ENCODE measurements at regions not wholly inside any gene's neighbourhood (a gene's known extent, or its start where the extent isn't known, plus 50 kb on each side); places are given as distances from the start of the nearest gene placed in this dataset.

GRCh38 chr20:51987812-51988211, 185.5 kb upstream of the SALL4 start:
- Mint-ChIP-seq H3K4me1 (peaks cover 0 to 2% (median 0%) of the 10 kb centered on the region in 7 donors), H3K4me3 (no peak overlapping the region), H3K27ac (no peak overlapping the region), H3K27me3 (no peaks in the 10 kb centered on the region), H3K36me3 (no peaks in the 10 kb centered on the region), H3K9me3 (no peaks in the 10 kb centered on the region)
- Histone ChIP-seq H3K9me3 (ENCODE audit: control insufficient read depth in 2 of 3, low read length in 3 of 3) (no peaks in the 10 kb centered on the region), H3K27ac (ENCODE audit: low read depth, low read length) (no peak overlapping the region), H3K4me1 (ENCODE audit: control insufficient read depth in 2 of 2, insufficient read depth in 2 of 2, low read length in 2 of 2) (no peaks in the 10 kb centered on the region), H3K36me3 (ENCODE audit: control insufficient read depth in 2 of 3, insufficient read depth in 3 of 3, low read length in 3 of 3) (no peaks in the 10 kb centered on the region), H3K27me3 (ENCODE audit: control insufficient read depth in 2 of 2, insufficient read depth in 2 of 2, low read length in 2 of 2) (no peaks in the 10 kb centered on the region), H3K4me3 (ENCODE audit: low read length) (no peak overlapping the region)
- ATAC-seq (no peak), DNase-seq (no peak)
- ChIA-PET POLR2A (no interaction called here), CTCF (no interaction called here)
- intact Hi-C loops (cut with micrococcal nuclease) = no loop called here

DNA sequence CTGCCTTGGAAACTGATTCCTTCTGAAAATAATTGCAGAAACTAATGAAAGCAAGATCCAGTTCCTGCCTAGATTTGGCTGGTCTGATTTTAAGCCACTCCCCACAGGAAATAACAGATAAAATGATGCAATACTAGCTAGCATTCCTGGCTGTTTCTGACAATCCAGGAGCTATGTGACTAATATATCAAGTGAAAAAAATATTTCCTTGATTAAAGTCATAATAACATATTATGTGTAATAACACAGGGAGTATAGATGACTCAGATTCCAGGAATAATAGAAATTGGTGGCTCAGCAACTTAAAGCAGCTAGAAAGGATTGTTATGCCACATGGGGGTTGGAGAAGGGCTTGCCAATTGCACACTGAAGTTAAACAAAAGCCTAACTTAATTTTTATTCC, 182.7 kb upstream of the SALL4 start:
- Mint-ChIP-seq H3K27ac (no peak overlapping the region), H3K9me3 (no peaks in the 10 kb centered on the region), H3K4me3 (no peak overlapping the region), H3K4me1 (peaks cover 0 to 2% (median 0%) of the 10 kb centered on the region in 7 donors), H3K36me3 (no peaks in the 10 kb centered on the region), H3K27me3 (no peaks in the 10 kb centered on the region)
- no peaks in the 10 kb centered on the region for H3K9me3 ChIP-seq (ENCODE audit: control insufficient read depth in 2 of 3, low read length in 3 of 3)
- intact Hi-C loops (cut with micrococcal nuclease) = no loop called here
- ATAC-seq (no peak), DNase-seq (no peak)
- no peak overlapping the region for H3K4me3 ChIP-seq (ENCODE audit: low read length)
- H3K27me3 ChIP-seq (ENCODE audit: control insufficient read depth in 2 of 2, insufficient read depth in 2 of 2, low read length in 2 of 2) = no peaks in the 10 kb centered on the region
- no peaks in the 10 kb centered on the region for H3K36me3 ChIP-seq (ENCODE audit: control insufficient read depth in 2 of 3, insufficient read depth in 3 of 3, low read length in 3 of 3)
- no peaks in the 10 kb centered on the region for H3K4me1 ChIP-seq (ENCODE audit: control insufficient read depth in 2 of 2, insufficient read depth in 2 of 2, low read length in 2 of 2)
- H3K27ac ChIP-seq (ENCODE audit: low read depth, low read length) = no peak overlapping the region
- CTCF ChIA-PET = no interaction called here
- POLR2A ChIA-PET = no interaction called here

GRCh38 chr20:51980277-51980676, 178.0 kb upstream of the SALL4 start:
- Mint-ChIP-seq H3K4me3 (no peak overlapping the region), H3K4me1 (peaks cover 0 to 2% (median 0%) of the 10 kb centered on the region in 7 donors), H3K27me3 (no peaks in the 10 kb centered on the region), H3K27ac (no peak overlapping the region), H3K36me3 (peaks cover 0 to 3% (median 0%) of the 10 kb centered on the region in 5 donors), H3K9me3 (peaks cover 0 to 24% (median 9%) of the 10 kb centered on the region in 11 donors)
- H3K27me3 ChIP-seq (ENCODE audit: control insufficient read depth in 2 of 2, insufficient read depth in 2 of 2, low read length in 2 of 2) = no peaks in the 10 kb centered on the region
- no peaks in the 10 kb centered on the region for H3K4me1 ChIP-seq (ENCODE audit: control insufficient read depth in 2 of 2, insufficient read depth in 2 of 2, low read length in 2 of 2)
- H3K4me3 ChIP-seq (ENCODE audit: low read length) = no peak overlapping the region
- CTCF ChIA-PET = no interaction called here
- DNase-seq (no peak), ATAC-seq (no peak)
- POLR2A ChIA-PET = no interaction called here
- H3K36me3 ChIP-seq (ENCODE audit: control insufficient read depth in 2 of 3, insufficient read depth in 3 of 3, low read length in 3 of 3) = no peaks in the 10 kb centered on the region
- intact Hi-C loops (cut with micrococcal nuclease) = no loop called here
- H3K9me3 ChIP-seq (ENCODE audit: control insufficient read depth in 2 of 3, low read length in 3 of 3) = no peaks in the 10 kb centered on the region
- H3K27ac ChIP-seq (ENCODE audit: low read depth, low read length) = no peak overlapping the region

DNA sequence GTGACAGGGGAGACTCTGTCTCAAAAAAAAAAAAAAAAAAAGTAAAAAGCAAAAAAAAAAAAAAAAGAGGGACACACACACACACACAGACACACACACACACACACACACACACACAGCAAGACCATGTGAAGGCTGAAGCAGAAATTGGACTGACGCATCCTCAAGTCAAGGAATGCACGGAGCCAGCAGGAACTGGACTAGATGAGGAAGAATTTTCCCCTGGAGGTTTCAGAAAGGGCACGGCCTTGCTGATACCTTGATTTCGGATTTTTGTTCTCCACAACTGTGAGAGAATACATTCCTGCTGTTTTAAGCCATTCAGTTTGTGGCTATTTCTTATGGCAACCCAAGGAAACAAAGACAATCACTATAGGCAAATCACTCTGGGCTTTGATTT, 176.9 kb upstream of the SALL4 start:
- H3K36me3 ChIP-seq (ENCODE audit: control insufficient read depth in 2 of 3, insufficient read depth in 3 of 3, low read length in 3 of 3) = no peaks in the 10 kb centered on the region
- no peaks in the 10 kb centered on the region for H3K4me1 ChIP-seq (ENCODE audit: control insufficient read depth in 2 of 2, insufficient read depth in 2 of 2, low read length in 2 of 2)
- no peak overlapping the region for H3K4me3 ChIP-seq (ENCODE audit: low read length)
- H3K27ac ChIP-seq (ENCODE audit: low read depth, low read length) = no peak overlapping the region
- intact Hi-C loops (cut with micrococcal nuclease) = no loop called here
- Mint-ChIP-seq H3K36me3 (peaks cover 0 to 3% (median 0%) of the 10 kb centered on the region in 5 donors), H3K9me3 (peaks cover 0 to 25% (median 9%) of the 10 kb centered on the region in 11 donors), H3K27me3 (no peaks in the 10 kb centered on the region), H3K27ac (no peak overlapping the region), H3K4me1 (no peaks in the 10 kb centered on the region), H3K4me3 (no peak overlapping the region)
- ATAC-seq (no peak), DNase-seq (no peak)
- no peaks in the 10 kb centered on the region for H3K9me3 ChIP-seq (ENCODE audit: control insufficient read depth in 2 of 3, low read length in 3 of 3)
- ChIA-PET CTCF (no interaction called here), POLR2A (no interaction called here)
- no peaks in the 10 kb centered on the region for H3K27me3 ChIP-seq (ENCODE audit: control insufficient read depth in 2 of 2, insufficient read depth in 2 of 2, low read length in 2 of 2)

DNA sequence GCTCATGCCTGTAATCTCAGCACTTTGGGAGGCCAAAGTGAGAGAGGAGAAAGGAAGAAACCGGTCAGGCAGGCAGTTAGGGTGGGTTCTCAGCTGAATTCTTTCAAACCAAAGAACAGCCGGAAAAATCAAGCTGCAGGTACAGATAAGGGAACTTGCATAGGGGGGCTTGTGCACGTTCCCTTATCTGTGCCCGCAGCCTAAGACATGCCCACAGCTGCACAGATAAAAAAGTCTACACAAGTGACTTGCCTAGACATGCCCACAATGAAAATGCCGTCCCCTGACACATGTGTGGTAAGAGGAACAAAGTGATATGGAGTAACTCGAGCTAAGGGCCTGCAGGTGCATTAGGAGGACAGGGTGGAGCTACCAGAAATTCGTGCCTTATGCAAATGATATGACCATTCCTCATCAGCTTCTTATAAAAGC, 175.8 kb upstream of the SALL4 start:
- no peak for ATAC-seq
- no peaks in the 10 kb centered on the region for H3K36me3 ChIP-seq (ENCODE audit: control insufficient read depth in 2 of 3, insufficient read depth in 3 of 3, low read length in 3 of 3)
- H3K4me3 ChIP-seq (ENCODE audit: low read length) = no peak overlapping the region
- Mint-ChIP-seq H3K27me3 (no peaks in the 10 kb centered on the region), H3K9me3 (peaks cover 0 to 28% (median 9%) of the 10 kb centered on the region in 11 donors), H3K4me1 (no peaks in the 10 kb centered on the region), H3K4me3 (no peak overlapping the region), H3K36me3 (peaks cover 0 to 3% (median 0%) of the 10 kb centered on the region in 5 donors), H3K27ac (no peak overlapping the region)
- intact Hi-C loops (cut with micrococcal nuclease) = no loop called here
- no peaks in the 10 kb centered on the region for H3K9me3 ChIP-seq (ENCODE audit: control insufficient read depth in 2 of 3, low read length in 3 of 3)
- H3K4me1 ChIP-seq (ENCODE audit: control insufficient read depth in 2 of 2, insufficient read depth in 2 of 2, low read length in 2 of 2) = no peaks in the 10 kb centered on the region
- no peaks in the 10 kb centered on the region for H3K27me3 ChIP-seq (ENCODE audit: control insufficient read depth in 2 of 2, insufficient read depth in 2 of 2, low read length in 2 of 2)
- DNase-seq = no peak
- no peak overlapping the region for H3K27ac ChIP-seq (ENCODE audit: low read depth, low read length)
- ChIA-PET POLR2A (no interaction called here), CTCF (no interaction called here)

- H3K36me3 ChIP-seq (ENCODE audit: control insufficient read depth in 2 of 3, insufficient read depth in 3 of 3, low read length in 3 of 3) = no peaks in the 10 kb centered on the region
- ChIA-PET POLR2A (no interaction called here), CTCF (no interaction called here)
- no peak overlapping the region for H3K4me3 ChIP-seq (ENCODE audit: low read length)
- H3K4me1 ChIP-seq (ENCODE audit: control insufficient read depth in 2 of 2, insufficient read depth in 2 of 2, low read length in 2 of 2) = no peaks in the 10 kb centered on the region
- no peak overlapping the region for H3K27ac Mint-ChIP-seq
- H3K9me3 ChIP-seq (ENCODE audit: control insufficient read depth in 2 of 3, low read length in 3 of 3) = no peaks in the 10 kb centered on the region
- H3K27ac ChIP-seq (ENCODE audit: low read depth, low read length) = no peak overlapping the region
- no peaks in the 10 kb centered on the region for H3K4me1 Mint-ChIP-seq
- no peak for ATAC-seq
- peaks cover 0 to 7% (median 0%) of the 10 kb centered on the region in 5 donors for H3K27me3 Mint-ChIP-seq
- H3K36me3 Mint-ChIP-seq = peaks cover 0 to under 1% (median 0%) of the 10 kb centered on the region in 5 donors
- no peak for DNase-seq
- no peak overlapping the region for H3K4me3 Mint-ChIP-seq
- H3K27me3 ChIP-seq (ENCODE audit: control insufficient read depth in 2 of 2, insufficient read depth in 2 of 2, low read length in 2 of 2) = no peaks in the 10 kb centered on the region
- intact Hi-C loops (cut with micrococcal nuclease) = no loop called here
- H3K9me3 Mint-ChIP-seq = peaks cover 0 to 11% (median 2%) of the 10 kb centered on the region in 11 donors
Observed at GRCh38 chr20:51972056-51972455, 169.7 kb upstream of the SALL4 start.

DNA sequence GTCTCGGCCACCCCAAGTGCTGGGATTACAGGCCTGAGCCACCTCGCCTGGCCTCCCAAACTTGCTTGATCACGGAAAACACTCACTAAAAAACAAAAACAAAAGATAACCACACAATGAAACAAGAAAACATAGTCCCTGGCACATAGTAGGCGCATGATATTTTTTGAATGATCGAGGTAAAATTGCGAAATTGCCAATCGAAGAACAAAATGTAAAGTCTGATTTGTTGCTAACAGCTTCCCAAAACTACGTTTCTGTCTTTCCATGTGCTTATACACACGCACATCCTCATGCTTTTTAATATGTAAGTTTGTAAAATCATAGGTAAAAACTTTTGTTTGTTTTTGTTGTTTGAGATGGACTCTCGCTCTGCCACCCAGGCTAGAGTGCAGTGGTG, 168.5 kb upstream of the SALL4 start:
- no peak overlapping the region for H3K27ac Mint-ChIP-seq
- no peak for DNase-seq
- ChIA-PET CTCF (no interaction called here), POLR2A (no interaction called here)
- H3K4me3 Mint-ChIP-seq = no peak overlapping the region
- no peak overlapping the region for H3K4me3 ChIP-seq (ENCODE audit: low read length)
- intact Hi-C loops (cut with micrococcal nuclease) = no loop called here
- no peaks in the 10 kb centered on the region for H3K4me1 Mint-ChIP-seq
- H3K36me3 ChIP-seq (ENCODE audit: control insufficient read depth in 2 of 3, insufficient read depth in 3 of 3, low read length in 3 of 3) = no peaks in the 10 kb centered on the region
- H3K9me3 Mint-ChIP-seq = peaks cover 0 to 4% (median 0%) of the 10 kb centered on the region in 11 donors
- H3K36me3 Mint-ChIP-seq = no peaks in the 10 kb centered on the region
- H3K27ac ChIP-seq (ENCODE audit: low read depth, low read length) = no peak overlapping the region
- H3K9me3 ChIP-seq (ENCODE audit: control insufficient read depth in 2 of 3, low read length in 3 of 3) = no peaks in the 10 kb centered on the region
- no peaks in the 10 kb centered on the region for H3K27me3 ChIP-seq (ENCODE audit: control insufficient read depth in 2 of 2, insufficient read depth in 2 of 2, low read length in 2 of 2)
- H3K4me1 ChIP-seq (ENCODE audit: control insufficient read depth in 2 of 2, insufficient read depth in 2 of 2, low read length in 2 of 2) = no peaks in the 10 kb centered on the region
- peaks cover 0 to 10% (median 0%) of the 10 kb centered on the region in 5 donors for H3K27me3 Mint-ChIP-seq
- no peak for ATAC-seq
